ENCODE measurements at regions not wholly inside any gene's neighbourhood (a gene's known extent, or its start where the extent isn't known, plus 50 kb on each side); places are given as distances from the start of the nearest gene placed in this dataset.

DNA sequence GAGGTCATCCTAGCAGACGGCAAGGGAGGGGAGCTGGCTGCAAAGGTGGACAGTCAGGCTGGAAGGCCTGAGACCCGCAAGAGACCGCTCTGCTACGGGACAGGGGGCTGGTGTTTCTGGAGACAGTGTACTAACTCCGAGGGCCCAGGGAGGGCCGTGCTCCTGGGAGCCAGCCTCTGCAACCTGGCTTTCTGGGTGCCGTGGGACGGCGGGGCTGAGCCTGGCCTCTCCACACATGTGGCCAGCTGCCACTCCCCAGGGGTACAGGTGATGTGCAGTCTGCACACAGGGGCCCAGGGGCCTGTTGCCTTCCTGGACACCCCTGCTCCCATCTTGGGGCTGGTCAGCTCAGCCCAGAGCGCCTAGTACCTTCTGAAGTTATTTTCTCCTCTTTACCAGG, 92.2 kb downstream of the MRPL36 start:
- DNase-seq (ENCODE audit: low read depth in 2 of 3, low spot score in 2 of 3), result no peak

- no peak for DNase-seq (ENCODE audit: low read depth in 2 of 3, low spot score in 2 of 3)
These were observed 93.2 kb downstream of the MRPL36 start for GRCh38 chr5:1706428-1706827.

DNA sequence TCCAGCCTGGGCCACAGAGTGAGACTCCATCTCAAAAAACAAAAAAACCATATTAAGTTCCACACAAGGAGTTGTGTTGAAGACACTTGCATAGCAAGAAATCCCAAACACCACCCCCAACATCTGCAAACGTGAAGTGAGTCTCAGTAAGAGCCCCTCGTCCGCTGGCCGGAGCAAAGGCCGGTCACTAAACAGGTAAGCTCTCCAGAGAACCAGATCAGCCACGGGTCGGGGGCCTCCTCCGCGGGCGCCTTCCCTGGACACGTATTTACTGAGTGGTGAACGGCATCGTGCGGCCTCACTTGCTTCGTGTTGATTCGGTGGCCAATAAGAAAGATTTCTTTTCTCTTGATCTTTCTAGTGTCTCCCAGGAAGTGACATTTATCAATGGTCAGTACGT, 93.6 kb downstream of the MRPL36 start:
- no peak for DNase-seq (ENCODE audit: low read depth in 2 of 3, low spot score in 2 of 3)

DNA sequence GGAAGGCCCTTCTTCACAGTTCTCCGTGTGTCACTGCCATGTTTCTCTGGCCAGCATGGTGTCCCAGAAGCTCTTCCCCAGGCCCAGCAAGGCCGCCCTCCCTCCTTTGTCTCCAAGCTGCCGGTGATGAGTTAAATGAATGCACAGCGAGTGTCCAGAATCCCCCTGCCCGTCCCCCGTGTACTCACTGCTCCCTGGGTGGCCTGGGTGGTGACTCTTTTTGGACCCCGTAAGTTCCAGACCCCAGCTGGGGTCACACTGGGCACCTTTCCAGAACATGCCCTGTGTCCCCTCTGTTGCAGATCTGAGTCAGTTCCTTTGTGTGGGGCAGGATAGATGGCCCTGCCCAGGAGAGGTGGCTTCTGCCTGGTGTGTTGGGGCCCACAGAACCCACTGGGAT, 95.0 kb downstream of the MRPL36 start:
- DNase-seq (ENCODE audit: low read depth in 2 of 3, low spot score in 2 of 3), result no peak

- DNase-seq (ENCODE audit: low read depth in 2 of 3, low spot score in 2 of 3), result no peak
These were observed 95.4 kb downstream of the MRPL36 start for GRCh38 chr5:1704266-1704665.

- no peak for DNase-seq (ENCODE audit: low read depth in 2 of 3, low spot score in 2 of 3)
These were observed 96.1 kb downstream of the MRPL36 start for GRCh38 chr5:1703352-1704050.

GRCh38 chr5:1702318-1702717, 97.3 kb downstream of the MRPL36 start:
- no peak for DNase-seq (ENCODE audit: low read depth in 2 of 3, low spot score in 2 of 3)

DNA sequence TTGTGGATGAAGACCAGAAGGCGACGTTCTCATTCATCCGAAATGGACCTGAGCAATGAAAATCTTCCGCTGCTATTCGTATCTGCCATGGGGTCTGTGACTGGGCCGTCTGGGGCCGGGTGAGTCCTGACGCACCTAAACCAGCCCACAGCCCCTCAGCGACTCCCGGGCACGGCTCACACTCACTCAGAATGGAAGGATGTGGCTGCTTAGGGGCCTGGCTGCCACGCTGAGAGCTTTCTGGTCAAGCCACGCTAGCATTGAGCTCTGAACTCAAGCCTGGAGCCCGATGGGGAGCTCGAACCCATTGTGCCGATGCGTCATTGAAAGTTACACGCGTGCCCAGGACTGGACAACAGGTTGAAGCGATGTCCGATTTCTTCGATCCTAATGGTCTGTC, 97.8 kb downstream of the MRPL36 start:
- no peak for DNase-seq (ENCODE audit: low read depth in 2 of 3, low spot score in 2 of 3)

DNA sequence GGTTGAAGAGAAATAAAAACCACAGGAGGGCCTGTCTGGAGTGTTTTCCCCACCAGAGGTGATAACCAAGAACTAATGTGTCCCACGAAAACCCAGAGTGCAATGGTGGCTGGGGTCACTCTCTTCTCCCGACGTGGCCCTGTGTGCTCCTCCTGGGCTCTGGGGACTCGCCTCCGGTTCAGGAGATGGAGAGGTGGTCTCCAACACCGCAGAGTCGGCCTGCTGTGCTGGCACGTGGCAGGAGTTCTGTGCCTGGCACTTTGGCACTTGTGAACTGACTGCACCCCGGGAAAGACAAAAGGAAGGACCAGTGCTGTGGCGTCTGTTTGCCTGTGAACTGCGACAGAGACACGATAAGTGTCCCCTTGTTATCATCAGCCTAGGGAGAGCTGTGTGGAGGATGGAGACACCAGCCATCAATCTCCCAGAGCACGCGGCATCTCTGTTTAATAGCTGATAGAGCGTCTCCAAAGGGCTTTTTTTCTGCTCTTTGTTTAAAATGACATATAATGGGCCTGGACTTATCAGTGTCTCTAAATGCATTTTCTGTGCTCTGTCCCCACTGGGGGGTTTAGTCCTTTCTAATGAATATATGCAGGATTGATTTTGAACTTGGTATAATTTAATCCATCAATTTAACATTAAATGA, 98.3 kb downstream of the MRPL36 start:
- no peak for DNase-seq (ENCODE audit: low read depth in 2 of 3, low spot score in 2 of 3)

GRCh38 chr5:1699394-1699793, 100.2 kb downstream of the MRPL36 start:
- DNase-seq (ENCODE audit: low read depth in 2 of 3, low spot score in 2 of 3), result no peak

DNA sequence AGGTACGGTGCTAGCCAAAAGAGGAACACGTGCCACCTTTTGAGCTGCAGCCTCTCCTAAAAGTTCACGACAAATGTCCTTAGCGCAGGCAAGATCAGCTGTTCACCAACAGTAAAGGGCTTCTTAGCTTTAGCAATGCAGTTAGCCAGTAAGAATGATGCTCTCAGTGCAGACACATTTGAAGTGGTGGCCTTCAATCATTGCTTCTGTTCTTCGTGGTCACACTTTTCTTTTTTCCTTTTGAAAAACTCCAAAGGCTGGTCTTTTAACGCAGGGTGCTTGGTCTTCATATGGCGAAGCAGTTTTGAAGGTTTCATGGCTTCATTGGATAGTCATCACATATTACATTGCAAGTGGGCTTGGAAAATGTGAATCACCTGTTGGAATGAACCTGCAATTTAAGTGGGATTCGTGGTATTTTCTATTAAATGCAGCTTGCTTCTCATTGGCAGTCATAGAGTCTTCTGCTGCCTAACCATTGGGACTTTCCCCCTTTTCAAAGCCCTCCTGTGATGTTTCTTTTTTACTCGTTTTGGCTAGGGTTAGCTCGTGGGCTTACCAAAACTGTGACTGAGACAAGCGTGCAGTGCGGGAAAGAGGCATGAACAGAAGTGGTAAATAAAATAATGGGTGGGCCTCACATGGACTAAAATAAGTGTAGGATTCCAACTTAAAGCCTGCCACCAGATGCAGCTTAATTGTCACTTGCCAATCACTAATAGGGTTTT, 100.9 kb downstream of the MRPL36 start:
- no peak for DNase-seq (ENCODE audit: low read depth in 2 of 3, low spot score in 2 of 3)

- DNase-seq (ENCODE audit: low read depth in 2 of 3, low spot score in 2 of 3), result no peak
These were observed 107.3 kb downstream of the MRPL36 start for GRCh38 chr5:1692381-1692780.

GRCh38 chr5:1687301-1687970, 112.2 kb downstream of the MRPL36 start:
- DNase-seq (ENCODE audit: low read depth in 2 of 3, low spot score in 2 of 3), result no peak

DNA sequence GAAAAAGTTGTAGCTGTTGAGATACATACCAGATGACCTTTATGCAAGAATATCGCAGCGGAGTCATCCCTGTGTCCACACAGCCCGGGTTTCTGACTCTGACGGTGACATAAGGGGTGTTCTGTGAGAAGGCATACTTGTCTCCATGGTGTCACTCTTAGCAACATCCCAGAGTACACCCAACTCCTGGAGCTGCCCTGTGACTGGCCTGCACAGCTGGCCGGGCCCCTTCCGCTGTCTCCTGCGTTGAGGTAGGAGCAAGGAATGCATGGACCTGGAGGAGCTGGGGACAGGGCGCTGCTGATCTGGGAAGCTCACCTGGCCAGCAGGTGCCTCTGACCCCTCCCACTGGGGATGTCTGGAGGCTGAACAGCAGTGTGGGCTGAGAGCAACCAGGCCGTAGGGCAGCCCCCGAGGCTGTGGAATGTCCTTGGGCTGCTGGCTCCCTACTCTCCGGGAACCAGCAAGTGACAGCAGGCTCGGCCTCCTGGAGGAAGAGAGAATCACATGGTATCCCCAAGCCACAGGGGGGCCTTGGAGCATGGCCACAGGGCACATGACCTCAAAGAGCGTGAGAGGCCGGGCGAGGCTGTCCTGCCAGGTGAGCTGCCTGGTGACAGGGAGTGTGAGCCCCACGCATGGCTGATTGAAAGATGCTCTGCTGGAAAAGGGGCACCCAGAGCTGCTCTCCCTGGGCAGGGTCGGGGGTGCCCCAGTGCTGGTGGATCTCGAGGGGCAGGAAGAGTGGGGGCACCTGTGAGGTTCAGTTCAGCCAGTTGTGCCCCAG, 113.4 kb downstream of the MRPL36 start:
- DNase-seq (ENCODE audit: low read depth in 2 of 3, low spot score in 2 of 3), result no peak

DNA sequence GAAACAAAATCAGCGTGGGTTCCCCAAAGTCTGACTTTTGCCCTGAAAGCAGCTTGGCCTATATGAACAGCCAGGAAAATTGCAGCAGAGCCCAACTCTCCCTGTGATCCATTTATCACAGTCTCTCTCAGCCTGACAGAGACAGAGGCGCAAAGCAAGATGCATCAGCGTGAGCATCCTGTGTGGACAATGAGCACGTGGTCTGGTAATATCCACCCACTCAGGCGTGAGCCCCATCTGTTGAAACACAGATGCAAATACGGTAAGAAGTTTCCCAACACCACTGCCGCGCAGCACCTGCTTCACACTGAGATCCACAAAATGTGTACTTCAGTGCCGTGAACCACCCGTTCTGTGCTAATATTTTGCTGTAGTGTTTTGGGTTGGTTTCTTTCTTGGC, 114.6 kb downstream of the MRPL36 start:
- DNase-seq (ENCODE audit: low read depth in 2 of 3, low spot score in 2 of 3), result no peak

DNA sequence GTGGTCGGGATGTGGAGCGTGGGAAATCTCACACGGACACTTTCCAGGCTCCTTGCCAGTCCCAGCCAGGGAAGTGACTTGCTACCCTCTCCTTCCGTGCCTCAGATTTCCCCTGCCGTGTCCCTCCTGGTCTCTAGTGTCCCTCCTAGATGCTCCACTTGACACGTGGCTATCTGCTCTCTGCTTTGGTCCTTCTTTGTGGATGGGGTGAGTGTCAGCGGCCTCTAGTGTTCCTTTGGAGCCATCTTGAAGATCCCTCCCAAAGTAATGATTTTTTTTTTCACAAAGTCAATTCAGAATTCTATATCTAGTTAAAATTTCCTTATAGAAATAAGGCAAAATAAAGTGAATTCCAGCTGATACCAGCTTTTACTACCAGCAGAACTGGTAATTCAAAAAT, 117.7 kb downstream of the MRPL36 start:
- DNase-seq (ENCODE audit: low read depth in 2 of 3, low spot score in 2 of 3), result no peak

DNA sequence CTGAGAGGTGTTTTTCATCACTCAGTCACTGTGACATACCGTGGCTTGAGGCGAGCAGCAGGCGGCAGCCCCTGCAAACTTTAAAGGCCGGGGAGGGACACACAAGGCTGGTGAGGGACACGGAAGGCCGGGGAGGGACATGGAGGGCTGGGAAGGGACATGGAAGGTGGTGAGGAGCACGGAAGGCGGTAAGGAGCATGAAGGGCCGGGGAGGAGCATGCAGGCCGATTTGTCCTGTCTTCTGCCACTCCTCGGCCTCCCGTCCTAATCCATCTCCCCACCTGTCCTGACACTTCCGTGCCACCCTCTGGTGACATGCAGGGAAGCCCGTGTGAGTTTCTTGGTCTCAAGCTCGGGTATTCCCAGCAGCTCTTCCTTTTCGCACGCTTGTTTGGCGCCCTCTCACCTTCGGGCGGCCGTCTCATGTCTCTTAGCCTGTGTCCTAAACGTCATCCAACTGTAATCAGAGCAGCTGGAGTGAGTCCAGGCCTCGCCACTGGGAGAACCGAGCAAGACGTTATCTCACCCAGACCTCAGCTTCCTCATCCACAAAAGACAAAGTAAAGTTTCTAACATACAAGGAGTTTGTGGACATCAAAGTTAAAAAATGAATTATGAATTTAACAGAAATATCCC, 126.5 kb downstream of the MRPL36 start:
- peak in 1 of 3 donors; percentile 31 for DNase-seq (ENCODE audit: low read depth in 2 of 3, low spot score in 2 of 3)

DNA sequence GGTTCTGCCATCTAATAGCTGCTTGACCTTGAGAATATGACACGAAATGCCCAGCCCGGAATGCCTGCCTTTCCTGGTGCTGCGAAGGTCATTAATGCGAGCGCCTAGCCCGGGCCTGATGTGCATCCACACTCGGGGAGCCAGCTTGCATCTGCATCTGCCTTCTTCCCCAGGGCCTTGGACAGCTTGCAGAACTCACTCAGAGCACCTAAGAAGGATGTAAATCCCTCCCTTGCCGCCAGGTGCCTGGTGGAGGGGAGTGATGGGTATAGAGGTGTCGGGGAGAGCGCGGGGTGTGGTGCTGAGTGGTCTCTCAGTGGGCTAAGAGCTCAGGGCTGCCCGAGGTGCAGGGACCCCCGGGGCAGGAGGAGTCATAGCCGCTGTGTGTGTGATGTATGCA, 127.2 kb downstream of the MRPL36 start:
- no peak for DNase-seq (ENCODE audit: low read depth in 2 of 3, low spot score in 2 of 3)

DNA sequence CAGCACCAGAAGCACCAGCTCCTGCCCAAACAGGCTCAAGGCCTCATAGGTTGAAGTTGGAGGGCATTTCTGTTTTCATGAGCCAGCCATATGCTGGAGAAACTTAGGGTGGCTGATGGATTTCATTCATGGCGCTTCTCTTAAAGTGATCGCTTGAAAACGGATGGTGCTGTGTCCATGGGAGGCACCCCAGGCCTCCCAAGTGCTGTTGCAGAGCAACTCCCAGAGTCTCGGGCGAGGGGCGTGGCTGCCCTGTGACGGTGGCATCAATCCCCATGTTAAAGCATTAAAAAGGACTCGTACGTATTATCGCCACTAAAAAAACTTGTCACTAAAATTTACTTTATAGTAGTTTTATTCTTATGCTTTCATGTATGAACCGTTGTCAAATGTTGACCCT, 128.3 kb downstream of the MRPL36 start:
- no peak for DNase-seq (ENCODE audit: low read depth in 2 of 3, low spot score in 2 of 3)

- DNase-seq (ENCODE audit: low read depth in 2 of 3, low spot score in 2 of 3), result no peak
These were observed 129.3 kb downstream of the MRPL36 start for GRCh38 chr5:1670351-1670750.
